ENCODE measurements at regions not wholly inside any gene's neighbourhood (a gene's known extent, or its start where the extent isn't known, plus 50 kb on each side); places are given as distances from the start of the nearest gene placed in this dataset.

DNA sequence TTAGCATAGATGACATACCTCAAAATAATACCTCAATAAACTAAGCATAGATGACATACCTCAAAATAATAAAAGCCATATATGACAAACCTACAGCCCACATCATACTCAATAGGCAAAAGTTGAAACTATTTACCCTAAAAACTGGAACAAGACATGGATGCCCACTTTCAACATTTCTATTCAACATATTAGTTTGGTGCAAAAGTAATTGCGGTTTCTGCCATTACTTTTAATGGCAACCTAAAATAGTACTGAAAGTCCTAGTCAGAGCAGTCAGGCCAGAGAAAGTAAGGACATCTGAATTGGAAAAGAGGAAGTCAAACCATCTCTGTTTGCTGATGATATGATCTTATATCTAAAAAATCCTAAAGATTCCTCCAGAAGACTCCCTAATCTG lies 250.4 kb downstream of the RAB28 start:
- TF ChIP-seq, protein P1, sequence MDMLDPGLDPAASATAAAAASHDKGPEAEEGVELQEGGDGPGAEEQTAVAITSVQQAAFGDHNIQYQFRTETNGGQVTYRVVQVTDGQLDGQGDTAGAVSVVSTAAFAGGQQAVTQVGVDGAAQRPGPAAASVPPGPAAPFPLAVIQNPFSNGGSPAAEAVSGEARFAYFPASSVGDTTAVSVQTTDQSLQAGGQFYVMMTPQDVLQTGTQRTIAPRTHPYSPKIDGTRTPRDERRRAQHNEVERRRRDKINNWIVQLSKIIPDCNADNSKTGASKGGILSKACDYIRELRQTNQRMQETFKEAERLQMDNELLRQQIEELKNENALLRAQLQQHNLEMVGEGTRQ (IDR thresholded peaks at IDR 0.05; ENCODE audit: borderline replicate concordance, low read depth, low read length), result no peak
- TF ChIP-seq POLR2AphosphoS5 (IDR thresholded peaks at IDR 0.05; ENCODE audit: low read depth, low read length) (no peak), MEF2A (IDR thresholded peaks at IDR 0.05; ENCODE audit: borderline replicate concordance, low read depth) (no peak), TAF1 (IDR thresholded peaks at IDR 0.05; ENCODE audit: borderline replicate concordance, low read depth, low read length) (no peak), FOXJ3 (CRISPR knock-in tag; IDR thresholded peaks at IDR 0.05) (no peak), TEAD4 (IDR thresholded peaks at IDR 0.05; ENCODE audit: borderline replicate concordance, insufficient read depth) (no peak), FOSL2 (IDR thresholded peaks at IDR 0.05; ENCODE audit: borderline replicate concordance, low read depth) (no peak), JUND (IDR thresholded peaks at IDR 0.05) (no peak), RFX5 (IDR thresholded peaks at IDR 0.05; ENCODE audit: low read length) (no peak), EZH2phosphoT487 (IDR thresholded peaks at IDR 0.05; ENCODE audit: borderline replicate concordance, low read depth) (no peak)
- TF ChIP-seq, protein P2, sequence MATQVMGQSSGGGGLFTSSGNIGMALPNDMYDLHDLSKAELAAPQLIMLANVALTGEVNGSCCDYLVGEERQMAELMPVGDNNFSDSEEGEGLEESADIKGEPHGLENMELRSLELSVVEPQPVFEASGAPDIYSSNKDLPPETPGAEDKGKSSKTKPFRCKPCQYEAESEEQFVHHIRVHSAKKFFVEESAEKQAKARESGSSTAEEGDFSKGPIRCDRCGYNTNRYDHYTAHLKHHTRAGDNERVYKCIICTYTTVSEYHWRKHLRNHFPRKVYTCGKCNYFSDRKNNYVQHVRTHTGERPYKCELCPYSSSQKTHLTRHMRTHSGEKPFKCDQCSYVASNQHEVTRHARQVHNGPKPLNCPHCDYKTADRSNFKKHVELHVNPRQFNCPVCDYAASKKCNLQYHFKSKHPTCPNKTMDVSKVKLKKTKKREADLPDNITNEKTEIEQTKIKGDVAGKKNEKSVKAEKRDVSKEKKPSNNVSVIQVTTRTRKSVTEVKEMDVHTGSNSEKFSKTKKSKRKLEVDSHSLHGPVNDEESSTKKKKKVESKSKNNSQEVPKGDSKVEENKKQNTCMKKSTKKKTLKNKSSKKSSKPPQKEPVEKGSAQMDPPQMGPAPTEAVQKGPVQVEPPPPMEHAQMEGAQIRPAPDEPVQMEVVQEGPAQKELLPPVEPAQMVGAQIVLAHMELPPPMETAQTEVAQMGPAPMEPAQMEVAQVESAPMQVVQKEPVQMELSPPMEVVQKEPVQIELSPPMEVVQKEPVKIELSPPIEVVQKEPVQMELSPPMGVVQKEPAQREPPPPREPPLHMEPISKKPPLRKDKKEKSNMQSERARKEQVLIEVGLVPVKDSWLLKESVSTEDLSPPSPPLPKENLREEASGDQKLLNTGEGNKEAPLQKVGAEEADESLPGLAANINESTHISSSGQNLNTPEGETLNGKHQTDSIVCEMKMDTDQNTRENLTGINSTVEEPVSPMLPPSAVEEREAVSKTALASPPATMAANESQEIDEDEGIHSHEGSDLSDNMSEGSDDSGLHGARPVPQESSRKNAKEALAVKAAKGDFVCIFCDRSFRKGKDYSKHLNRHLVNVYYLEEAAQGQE (IDR thresholded peaks at IDR 0.05; ENCODE audit: low read depth, low read length), result no peak
- TF ChIP-seq, protein P3, sequence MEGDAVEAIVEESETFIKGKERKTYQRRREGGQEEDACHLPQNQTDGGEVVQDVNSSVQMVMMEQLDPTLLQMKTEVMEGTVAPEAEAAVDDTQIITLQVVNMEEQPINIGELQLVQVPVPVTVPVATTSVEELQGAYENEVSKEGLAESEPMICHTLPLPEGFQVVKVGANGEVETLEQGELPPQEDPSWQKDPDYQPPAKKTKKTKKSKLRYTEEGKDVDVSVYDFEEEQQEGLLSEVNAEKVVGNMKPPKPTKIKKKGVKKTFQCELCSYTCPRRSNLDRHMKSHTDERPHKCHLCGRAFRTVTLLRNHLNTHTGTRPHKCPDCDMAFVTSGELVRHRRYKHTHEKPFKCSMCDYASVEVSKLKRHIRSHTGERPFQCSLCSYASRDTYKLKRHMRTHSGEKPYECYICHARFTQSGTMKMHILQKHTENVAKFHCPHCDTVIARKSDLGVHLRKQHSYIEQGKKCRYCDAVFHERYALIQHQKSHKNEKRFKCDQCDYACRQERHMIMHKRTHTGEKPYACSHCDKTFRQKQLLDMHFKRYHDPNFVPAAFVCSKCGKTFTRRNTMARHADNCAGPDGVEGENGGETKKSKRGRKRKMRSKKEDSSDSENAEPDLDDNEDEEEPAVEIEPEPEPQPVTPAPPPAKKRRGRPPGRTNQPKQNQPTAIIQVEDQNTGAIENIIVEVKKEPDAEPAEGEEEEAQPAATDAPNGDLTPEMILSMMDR (IDR thresholded peaks at IDR 0.05), result no peak
- TF ChIP-seq, protein P4, sequence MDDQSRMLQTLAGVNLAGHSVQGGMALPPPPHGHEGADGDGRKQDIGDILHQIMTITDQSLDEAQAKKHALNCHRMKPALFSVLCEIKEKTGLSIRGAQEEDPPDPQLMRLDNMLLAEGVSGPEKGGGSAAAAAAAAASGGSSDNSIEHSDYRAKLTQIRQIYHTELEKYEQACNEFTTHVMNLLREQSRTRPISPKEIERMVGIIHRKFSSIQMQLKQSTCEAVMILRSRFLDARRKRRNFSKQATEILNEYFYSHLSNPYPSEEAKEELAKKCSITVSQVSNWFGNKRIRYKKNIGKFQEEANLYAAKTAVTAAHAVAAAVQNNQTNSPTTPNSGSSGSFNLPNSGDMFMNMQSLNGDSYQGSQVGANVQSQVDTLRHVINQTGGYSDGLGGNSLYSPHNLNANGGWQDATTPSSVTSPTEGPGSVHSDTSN (IDR thresholded peaks at IDR 0.05), result no peak
- TF ChIP-seq, protein P5, sequence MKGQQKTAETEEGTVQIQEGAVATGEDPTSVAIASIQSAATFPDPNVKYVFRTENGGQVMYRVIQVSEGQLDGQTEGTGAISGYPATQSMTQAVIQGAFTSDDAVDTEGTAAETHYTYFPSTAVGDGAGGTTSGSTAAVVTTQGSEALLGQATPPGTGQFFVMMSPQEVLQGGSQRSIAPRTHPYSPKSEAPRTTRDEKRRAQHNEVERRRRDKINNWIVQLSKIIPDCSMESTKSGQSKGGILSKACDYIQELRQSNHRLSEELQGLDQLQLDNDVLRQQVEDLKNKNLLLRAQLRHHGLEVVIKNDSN (IDR thresholded peaks at IDR 0.05; ENCODE audit: borderline replicate concordance, low read depth), result no peak

More for the DNA sequence above, 250.4 kb downstream of the RAB28 start:
- no peak overlapping the region for H3K27ac ChIP-seq (ENCODE audit: low read depth in 2 of 2, low read length in 1 of 2)
- no peaks in the 10 kb centered on the region for H3F3A ChIP-seq (replicated peaks; ENCODE audit: insufficient read depth)
- H3K9ac ChIP-seq, result no peak overlapping the region
- POLR2A ChIA-PET, result no interaction called here
- H3K9me2 ChIP-seq, result no peaks in the 10 kb centered on the region
- no peak overlapping the region for H3K4me3 ChIP-seq (ENCODE audit: low read depth in 2 of 2, low read length in 1 of 2)
- H3K36me3 ChIP-seq (replicated peaks in 1 of 2; ENCODE audit: control insufficient read depth in 1 of 2, insufficient read depth in 2 of 2, low read length in 1 of 2), result no peaks in the 10 kb centered on the region
- no peaks in the 10 kb centered on the region for H3K4me1 ChIP-seq (ENCODE audit: control insufficient read depth in 1 of 2, insufficient read depth in 2 of 2, low read depth in 1 of 2, low read length in 1 of 2)
- H4K20me1 ChIP-seq (ENCODE audit: insufficient read depth), result no peaks in the 10 kb centered on the region
- no peak overlapping the region for H2AFZ ChIP-seq (ENCODE audit: low read depth)
- H3K4me2 ChIP-seq, result no peak overlapping the region
- no peaks in the 10 kb centered on the region for H3K9me3 ChIP-seq
- 8% methylated on average over 1 of the region's 1 CpG for WGBS (ENCODE audit: low lambda C conversion rate)
- H3K27me3 ChIP-seq (ENCODE audit: insufficient read depth), result no peaks in the 10 kb centered on the region
- no peak for DNase-seq
- H3K79me2 ChIP-seq (ENCODE audit: insufficient read depth), result no peaks in the 10 kb centered on the region
- CTCF ChIA-PET, result no interaction called here
